ENCODE measurements at regions not wholly inside any gene's neighbourhood (a gene's known extent, or its start where the extent isn't known, plus 50 kb on each side); places are given as distances from the start of the nearest gene placed in this dataset.
"Not testable (repeated sequence)": the region's sequence is repeated elsewhere in the genome, so short reads cannot be mapped to it uniquely, and the experiment has no call there.

DNA sequence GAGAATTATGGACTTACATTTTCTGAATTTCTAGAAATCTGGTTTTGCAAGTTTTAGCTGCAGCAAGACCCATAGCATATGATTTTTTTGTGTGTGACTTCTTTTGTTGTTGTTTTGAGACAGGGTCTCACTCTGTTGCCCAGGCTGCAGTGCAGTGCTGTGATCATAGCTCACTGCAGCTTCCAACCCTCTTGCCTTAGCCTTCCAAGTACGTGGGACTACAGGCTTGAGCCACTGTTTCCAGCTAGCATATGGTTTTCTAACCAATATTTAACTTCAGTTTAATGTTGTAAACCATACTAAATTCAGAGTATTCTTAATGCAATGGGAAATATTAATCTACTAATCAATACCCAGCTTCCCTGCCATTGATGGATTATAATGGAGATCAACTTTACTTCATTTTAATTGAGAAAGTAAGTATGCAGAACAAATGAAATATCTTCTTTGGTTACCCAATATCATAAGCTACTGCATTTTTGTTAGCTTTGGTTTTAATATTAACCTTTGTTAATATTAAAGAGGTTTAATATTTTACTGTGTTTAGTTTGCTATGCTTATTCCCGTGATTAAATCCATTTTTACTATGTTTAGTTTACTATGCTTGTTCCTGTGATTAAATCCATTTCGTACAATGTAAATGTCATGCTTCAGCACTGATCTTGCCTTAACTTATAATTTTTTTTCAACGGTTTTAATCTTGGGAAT, 273.4 kb upstream of the TMEFF2 start:
- no peak for DNase-seq (ENCODE audit: low spot score)

DNA sequence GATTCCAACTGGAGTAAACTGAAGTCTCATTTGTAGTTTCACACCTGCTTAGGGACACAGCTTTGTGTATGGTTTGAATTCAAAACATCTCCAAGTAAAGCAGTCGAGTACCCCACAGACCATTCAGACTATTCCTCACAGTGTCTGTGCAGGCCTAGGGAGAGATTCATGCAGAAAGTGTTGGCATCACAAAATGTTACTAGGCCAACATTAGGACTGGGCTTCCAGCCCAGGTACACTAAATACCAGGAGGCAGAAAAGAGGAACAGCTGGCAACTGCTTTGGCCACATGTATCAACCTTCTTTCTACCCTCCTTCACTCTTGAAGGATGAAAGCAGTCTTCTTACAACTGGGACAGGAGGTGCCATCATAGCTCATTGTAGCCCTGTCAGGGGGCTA, 270.4 kb upstream of the TMEFF2 start:
- no peak for DNase-seq (ENCODE audit: low spot score)

DNA sequence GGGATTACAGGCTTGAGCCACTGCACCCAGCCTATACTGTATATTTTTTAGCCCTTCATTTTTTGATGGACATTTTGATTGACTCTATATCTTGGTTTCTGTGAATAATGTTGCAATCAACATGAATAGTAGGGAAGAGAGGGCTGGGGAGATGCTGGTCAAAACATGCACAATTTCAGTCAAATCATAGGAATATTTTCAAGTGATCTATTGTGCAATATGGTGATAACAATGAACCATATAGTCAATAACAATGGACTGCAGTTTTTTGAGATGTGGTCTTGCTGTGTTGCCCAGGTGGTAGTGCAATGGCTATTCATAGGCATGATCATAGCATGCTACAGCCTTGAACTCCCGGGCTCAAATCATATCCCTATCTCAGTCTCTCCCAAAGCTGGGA, 264.7 kb upstream of the TMEFF2 start:
- DNase-seq (ENCODE audit: low spot score) = no peak

DNA sequence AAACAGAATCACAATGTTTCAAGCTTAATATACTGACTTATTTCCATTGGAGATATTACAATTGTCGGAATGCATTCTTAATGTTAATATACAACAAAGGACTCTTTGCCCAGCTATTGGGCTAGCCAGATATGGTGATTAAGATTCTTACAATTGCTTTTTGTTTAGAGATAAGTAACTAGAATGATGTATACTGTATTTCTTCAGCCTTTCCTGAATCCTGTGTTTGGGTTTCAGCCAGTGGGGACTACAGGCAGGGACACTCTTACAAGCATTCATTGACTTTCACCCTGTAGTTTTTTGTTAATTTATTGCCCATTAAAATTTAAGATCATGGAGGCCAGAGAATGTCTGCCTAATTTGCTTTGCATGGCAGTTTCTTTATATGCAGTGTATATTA, 254.1 kb upstream of the TMEFF2 start:
- DNase-seq (ENCODE audit: low spot score) = no peak

DNA sequence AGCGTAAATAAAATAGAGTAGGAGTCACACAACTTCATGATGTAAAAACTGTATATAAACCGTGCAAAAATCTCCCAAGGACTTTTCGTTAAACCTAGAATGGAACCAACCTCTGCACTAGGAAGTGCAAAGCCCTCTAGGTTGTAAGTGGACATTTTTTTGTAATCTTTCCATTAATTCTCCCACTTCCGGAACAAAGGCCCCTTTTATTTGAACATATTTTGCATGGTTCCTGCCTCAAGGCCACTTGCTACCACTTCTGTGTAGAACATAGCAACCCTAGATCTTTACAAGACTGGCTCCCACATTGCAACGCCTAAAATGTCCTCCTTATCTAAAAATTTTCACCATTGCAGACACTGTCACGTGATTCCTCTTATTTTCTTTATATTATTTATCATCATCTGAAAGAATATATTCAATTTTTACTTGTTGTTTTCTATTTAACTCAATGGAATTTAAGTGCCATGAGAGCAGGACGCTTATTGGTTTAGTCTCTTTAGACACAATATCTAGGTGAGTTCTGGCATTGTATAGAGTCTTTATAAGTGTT, 249.6 kb upstream of the TMEFF2 start:
- DNase-seq (ENCODE audit: low spot score) = no peak

DNA sequence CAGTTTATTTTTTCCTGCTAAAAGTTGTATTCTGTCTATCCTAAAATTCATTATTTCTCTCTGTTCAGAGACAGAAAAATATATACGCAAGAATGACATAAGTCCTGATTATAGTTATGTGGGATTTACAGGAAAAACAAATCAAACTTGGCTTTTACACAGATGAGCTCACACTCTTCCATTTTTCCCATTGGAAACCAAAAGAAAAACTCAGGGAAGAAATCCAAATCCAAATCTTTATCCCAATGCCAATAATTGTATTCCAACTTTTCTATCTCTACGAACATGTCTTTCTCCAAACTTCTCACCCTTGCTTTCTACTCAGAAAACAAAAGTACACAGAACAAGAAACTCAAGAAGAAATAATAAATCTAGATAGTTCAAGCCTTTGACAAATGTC, 249.1 kb upstream of the TMEFF2 start:
- DNase-seq (ENCODE audit: low spot score) = no peak

DNA sequence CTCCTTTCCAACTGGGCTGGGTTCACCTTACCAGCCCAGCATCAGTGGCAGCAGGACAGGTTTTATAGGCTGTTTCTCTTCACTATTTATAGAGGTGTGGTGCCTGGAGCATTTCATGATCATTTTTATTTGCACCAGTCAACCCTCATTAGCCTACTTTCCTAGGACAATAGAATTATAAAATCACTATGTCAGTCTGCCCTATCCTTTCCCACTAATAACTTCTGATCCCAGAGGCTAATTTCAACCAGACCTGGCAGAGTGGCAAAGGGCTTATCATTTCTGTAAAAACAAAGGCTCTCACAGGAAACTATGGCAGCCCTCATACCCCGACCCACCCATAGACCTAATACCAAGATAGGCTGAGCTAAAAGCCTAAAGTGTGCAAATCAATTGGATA, 243.5 kb upstream of the TMEFF2 start:
- DNase-seq (ENCODE audit: low spot score) = no peak

DNA sequence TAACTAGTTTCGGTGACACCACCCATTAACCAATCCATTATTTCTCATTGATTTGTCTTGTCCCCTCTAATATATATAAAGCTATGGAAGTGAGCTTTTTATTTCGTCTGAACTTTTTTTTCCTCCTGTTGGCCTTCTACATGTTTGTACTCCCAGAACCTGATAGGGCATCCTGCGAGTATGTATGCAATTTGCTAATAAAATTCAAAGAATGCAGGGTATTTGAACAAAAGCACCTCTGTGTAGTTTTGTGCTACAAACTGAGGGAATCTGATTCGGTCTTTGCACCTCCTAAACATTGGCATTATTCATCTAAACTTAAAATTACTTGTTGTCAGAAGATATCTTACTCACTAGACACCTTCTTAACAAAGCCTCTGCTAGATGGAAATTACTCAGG, 242.9 kb upstream of the TMEFF2 start:
- no peak for DNase-seq (ENCODE audit: low spot score)

DNA sequence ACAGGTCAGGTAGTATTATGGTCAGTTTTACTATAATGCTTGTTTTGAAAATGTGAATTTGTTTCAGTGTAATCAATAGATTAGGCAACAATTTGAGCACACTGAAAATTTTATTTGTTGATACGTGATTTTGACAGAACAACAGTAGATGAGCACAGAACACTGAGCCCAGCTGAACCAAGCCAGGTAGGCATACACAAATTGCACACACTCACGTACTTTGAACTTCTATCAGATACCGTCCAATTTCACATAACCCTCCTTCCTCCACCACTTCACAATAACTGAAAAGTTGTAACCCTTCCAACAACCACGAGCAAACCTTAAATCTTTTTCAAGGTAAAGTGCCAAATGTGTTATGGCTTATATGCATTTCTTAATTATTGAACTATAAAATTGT, 229.5 kb upstream of the TMEFF2 start:
- no peak for DNase-seq (ENCODE audit: low spot score)

DNA sequence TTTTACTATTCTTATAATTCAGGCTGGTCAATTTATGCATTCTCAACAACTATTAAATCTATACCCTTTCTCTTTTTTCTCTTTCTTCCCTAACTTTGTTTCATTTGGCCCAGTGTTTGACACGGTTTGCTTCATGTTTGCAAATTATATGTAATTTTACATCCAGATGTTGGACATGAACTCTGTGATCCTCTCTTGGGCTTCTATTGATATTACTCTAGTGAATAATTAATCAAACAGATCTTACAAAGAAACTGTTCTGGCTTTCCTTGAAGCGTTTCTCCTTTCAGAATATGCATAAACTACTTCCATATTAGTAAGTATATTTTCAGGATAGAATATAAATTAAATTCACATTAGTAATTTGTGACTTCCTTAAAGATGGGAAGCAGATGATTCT, 225.1 kb upstream of the TMEFF2 start:
- no peak for DNase-seq (ENCODE audit: low spot score)

DNA sequence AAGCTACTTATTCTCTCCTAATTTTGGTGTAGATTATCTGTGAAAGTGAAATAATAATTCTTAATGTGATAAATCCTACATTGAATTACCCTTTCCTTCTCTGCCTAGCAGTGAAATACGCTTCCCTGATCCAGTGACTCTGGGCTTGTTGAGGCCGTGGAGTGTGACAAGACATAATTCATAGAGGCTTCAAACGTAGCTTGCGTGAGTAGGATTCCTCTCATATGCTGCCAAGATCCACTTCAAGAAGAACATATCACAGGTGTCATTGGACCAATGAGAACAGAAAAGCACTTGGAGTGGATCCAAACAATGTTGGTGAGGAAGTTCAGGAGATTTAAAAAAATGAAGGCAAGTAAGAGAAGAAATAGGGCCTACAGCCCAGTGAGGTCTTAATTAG, 221.3 kb upstream of the TMEFF2 start:
- DNase-seq (ENCODE audit: low spot score) = no peak

DNA sequence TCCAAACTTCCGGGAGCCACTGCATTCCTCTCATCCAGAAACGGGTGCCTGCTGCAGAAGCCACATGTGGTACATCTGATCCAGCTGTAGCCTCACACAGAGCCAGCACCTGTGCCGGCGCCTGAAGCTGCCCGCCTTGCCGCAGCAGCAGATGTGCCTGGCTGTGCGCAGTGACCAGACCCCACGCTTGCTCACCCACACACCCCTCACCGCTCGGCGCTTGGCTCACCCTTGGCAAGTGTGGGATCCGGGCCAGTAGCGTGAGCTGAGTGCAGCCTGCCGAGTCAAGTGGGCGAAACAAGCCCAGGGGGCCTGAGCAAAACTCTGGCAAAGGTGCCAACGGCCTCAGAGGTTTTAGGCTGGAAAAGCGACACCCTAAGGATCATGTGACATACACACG, 220.1 kb upstream of the TMEFF2 start:
- DNase-seq (ENCODE audit: low spot score) = no peak

DNA sequence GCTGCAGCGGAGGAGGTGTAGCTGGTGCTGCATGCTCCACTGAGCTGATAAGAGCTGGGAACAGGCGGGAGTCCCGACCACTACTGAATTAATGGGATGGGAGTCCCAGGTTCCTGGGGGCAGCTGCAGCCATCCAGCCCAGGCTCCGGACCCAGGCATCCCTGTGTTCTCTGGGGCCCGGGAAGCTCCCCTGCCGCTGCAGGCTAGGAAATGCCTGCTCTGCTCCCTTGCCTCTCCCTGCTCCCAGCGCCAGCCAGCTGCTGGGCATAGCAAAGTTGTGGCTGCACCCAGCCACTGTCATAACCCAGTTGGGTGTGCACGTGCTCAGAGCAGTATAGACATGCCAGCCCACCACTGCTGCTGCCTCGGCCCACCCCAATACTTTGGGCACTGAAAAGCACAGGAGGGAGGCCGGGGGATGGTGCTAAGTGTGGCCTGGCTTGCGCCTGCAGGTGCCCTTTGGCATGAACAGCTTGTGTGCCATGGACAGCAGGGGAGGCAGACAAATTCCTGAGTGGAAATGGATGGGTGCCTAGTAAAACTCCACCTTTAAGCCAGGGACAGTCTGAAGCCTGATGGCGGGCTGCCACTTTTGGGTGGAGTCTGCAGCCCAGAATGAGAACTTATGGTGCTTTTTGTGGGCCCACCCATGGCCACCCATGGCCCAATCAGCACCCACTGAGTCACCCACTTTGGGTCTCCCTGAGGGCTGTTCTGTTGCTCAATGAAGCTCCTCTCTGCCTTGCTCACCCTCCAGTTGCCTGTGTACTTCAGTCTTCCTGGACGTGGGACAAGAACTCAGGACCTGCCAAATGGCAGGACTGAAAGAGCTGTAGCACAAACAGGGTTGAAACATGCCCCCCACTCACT, 219.3 kb upstream of the TMEFF2 start:
- DNase-seq (ENCODE audit: low spot score) = no peak

DNA sequence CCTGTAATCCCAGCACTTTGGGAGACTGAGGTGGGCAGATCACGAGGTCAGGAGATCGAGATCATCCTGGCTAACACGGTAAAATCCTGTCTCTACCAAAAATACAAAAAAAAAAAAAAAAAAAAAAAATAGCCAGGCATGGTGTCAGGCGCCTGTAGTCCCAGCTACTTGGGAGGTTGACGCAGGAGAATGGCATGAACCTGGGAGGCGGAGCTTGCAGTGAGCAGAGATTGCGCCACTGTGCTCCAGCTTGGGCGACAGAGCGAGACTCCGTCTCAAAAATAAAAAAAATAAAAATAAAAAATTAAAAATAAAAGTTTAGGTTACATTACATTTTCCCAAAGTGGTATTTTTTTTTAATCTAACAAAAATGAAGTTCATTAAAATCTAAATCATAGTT, 218.1 kb upstream of the TMEFF2 start:
- DNase-seq (ENCODE audit: low spot score) = not testable (repeated sequence)

DNA sequence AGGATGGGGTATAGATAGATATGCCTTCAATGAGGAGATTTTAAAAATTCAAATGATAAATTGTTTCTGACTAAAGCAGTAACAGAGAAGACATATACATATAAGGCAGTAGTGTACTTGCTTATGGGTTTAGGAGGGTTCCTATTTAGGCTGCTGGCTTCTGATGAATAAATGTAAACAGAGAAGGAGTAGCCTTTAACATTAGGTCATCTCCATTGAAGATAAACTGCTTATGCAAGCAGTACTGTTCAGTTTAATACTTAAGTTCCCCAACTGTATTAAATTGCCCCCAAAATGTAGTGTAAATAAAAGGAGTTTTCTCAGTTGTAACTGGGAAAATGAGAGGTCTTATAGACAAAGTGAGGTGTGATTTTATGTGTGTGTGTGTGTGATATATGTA, 217.7 kb upstream of the TMEFF2 start:
- no peak for DNase-seq (ENCODE audit: low spot score)

DNA sequence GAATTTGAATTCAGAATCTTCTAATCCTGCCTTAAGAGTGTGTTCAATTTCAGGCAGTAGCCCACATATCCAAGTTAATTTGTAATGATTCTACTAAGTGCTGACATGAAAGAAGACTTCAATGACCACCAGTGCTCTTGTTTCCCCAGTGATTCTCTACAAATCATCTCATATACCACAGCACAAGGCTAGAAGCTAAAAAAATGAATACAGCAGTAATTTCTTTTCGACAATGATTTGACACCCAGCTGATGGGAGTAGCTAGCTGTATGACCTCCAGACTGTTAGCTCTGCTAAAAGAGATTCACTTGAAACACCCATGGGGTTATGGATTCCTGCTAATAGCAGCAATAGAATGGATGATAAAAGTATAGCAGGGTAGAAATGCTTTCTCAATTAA, 217.0 kb upstream of the TMEFF2 start:
- no peak for DNase-seq (ENCODE audit: low spot score)

DNA sequence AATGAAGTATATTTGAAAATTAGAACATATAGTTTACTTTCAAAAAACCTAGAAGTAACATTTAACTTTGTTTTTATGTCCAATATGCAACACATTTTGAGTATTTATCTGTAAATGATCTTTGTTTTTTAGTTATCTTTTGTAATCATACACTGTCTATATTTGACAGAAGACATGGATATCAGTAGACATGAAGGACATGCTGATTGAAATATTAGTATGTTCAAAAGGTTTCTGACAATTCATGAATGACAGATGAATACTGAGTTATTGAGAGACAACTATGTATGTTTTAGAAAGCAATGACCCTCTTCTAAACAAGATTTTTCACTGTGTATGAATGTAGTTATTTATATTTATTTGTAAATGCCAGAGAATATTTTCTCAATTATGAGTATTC, 215.6 kb upstream of the TMEFF2 start:
- DNase-seq (ENCODE audit: low spot score) = no peak

DNA sequence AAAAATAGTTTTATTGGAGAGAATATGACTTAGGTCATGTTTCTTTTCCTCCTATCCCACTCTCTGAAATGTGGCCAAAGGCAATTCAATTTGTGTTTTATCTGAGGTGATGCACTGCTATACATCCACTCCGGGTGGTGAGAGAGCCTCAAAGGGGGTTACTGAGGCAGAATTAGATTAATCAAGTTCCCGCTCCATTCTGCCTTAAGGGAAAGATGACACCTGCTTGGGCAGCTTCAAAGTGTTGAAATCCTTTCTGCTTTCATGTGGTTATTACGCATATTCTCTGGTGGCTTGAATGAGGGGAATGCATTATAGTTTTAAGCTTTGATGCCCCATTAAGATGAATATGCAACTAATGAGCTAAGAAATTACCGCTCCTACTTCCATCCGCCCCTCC, 213.0 kb upstream of the TMEFF2 start:
- DNase-seq (ENCODE audit: low spot score) = no peak

DNA sequence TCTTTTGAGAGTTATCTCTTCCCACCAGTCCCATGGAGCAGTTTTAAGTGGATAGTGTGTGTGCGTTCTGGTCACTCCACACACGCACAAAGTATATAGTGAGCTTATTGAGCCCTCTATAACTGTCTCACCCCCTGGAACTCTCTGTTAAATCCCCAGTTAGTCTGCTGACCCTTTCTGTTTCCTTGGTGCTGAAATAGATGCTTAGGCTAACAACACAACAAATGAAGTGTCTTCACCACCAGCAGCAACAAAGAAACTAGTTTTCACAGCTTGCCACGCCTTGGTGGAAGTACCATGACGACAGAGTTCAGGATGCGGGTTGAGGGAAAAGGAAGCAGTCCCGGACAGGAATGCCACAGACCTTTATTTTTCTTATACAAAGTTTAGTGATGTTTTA, 203.5 kb upstream of the TMEFF2 start:
- no peak for DNase-seq (ENCODE audit: low spot score)

DNA sequence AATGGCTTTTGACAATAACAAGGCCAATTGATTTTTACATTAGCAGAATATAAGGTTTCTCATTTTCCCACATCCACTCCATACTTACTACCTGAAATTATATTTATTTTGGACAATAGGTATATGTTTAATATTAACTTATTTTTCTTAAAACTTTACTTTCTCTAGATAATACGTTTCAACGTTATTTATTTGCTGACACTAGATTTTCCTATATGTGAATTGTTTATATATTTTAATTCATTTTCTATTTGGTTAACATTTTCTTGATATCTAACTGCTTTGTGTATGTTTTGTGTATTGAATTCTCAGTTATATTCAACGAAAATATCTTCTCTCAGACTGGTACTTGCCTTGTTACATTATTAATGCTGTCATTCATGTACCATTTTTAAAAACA, 199.9 kb upstream of the TMEFF2 start:
- no peak for DNase-seq (ENCODE audit: low spot score)

DNA sequence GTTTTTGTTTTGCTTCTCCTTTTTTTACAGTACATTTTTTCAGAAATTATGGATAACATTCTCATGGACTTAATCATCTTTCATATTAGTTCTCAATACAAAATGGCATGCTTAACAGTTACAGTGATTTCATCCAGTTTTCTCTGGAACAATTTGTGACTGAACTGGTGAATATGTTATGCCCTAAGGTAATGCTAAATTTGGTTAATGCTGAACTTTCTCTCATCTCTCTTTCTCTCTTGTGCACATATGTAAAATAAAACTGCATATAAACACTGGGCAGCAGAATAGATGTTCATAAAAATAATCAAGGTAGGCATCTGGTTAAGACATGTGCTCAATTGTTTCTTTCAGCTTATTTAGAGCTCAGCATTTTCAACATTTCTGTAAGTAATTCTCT, 196.3 kb upstream of the TMEFF2 start:
- no peak for DNase-seq (ENCODE audit: low spot score)

DNA sequence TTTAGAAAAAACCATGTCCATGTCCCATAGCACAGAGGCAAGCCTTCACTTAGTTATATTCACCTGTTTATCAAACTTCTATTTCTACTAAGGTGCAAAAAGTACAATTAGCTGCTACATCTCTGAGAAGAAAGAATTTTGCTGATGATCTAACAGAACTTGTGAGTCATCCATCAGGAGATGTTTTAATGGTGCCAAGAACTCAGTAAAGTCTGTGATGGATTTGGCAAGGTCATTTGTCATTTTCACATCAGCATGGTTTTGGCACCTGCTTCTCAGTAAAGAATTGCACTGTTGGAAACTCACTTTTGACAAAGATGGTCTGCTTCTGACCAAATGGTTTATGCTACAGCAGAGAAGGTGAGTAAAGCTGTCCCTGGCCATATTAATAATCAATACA, 195.7 kb upstream of the TMEFF2 start:
- no peak for DNase-seq (ENCODE audit: low spot score)

DNA sequence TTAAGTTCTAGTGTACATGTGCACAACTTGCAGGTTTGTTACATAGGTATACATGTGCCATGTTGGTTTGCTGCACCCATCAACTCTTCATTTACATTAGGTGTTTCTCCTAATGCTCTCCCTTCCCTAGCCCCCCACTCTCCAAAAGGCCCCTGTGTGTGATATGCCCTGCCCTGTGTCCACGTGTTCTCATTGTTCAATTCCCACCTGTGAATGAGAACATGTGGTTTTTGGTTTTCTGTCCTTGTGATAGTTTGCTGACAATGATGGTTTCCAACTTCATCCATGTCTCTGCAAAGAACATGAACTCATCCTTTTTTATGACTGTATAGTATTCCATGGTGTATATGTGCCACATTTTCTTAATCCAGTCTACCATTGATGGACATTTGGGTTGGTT, 189.5 kb upstream of the TMEFF2 start:
- not testable (repeated sequence) for DNase-seq (ENCODE audit: low spot score)

Measured in CD4-positive, alpha-beta T cell treated with Interleukin-6 at 100 ng/mL for 8 hours (primary cell).